Progenitor cell of endocrine pancreas (in vitro differentiated cells): ENCODE measurements at regions not wholly inside any gene's neighbourhood (a gene's known extent, or its start where the extent isn't known, plus 50 kb on each side); places are given as distances from the start of the nearest gene placed in this dataset.
A peak's percentile ranks its signal among the peaks of the same experiment; 100 is the strongest.

ENCODE experiments used
- DNase-seq: peaks from one replicate; pipeline ENCODE4 v3.0.0; 2021; ENCODE audit warnings: low spot score; ENCODE audit not compliant: unreplicated experiment
- H3K27ac Mint-ChIP-seq: 2 replicates; pipeline ENCODE4 v1.8.0; 2021; ENCODE audit warnings: mild to moderate bottlenecking, moderate library complexity, mixed read lengths
- H3K27me3 Mint-ChIP-seq: 2 replicates; pipeline ENCODE4 v1.8.0; 2021; ENCODE audit warnings: mixed read lengths
- H3K36me3 Mint-ChIP-seq: 2 replicates; pipeline ENCODE4 v1.8.0; 2022; ENCODE audit warnings: mixed read lengths; ENCODE audit not compliant: insufficient read depth
- H3K4me1 Mint-ChIP-seq: 2 replicates; pipeline ENCODE4 v1.8.0; 2021; ENCODE audit warnings: low read depth, mixed read lengths
- H3K4me3 Mint-ChIP-seq: 2 replicates; pipeline ENCODE4 v1.8.0; 2021; ENCODE audit warnings: low read depth, mild to moderate bottlenecking, moderate library complexity, mixed read lengths
- H3K9me3 Mint-ChIP-seq: 2 replicates; pipeline ENCODE4 v1.8.0; 2021; ENCODE audit warnings: low read depth, mixed read lengths
- CTCF ChIP-seq: fragments of 200-600 bp; sonication (generic); IDR thresholded peaks from one replicate; pipeline ENCODE4 v1.5.0; 2021; ENCODE audit warnings: antibody characterized with exemption, mild to moderate bottlenecking; ENCODE audit not compliant: unreplicated experiment

- H3K4me3 Mint-ChIP-seq: no peak overlapping the region
- H3K27me3 Mint-ChIP-seq: no peaks in the 10 kb centered on the region
- H3K27ac Mint-ChIP-seq: no peak overlapping the region
- no peaks in the 10 kb centered on the region for H3K36me3 Mint-ChIP-seq
- no peak for DNase-seq
- no peaks in the 10 kb centered on the region for H3K4me1 Mint-ChIP-seq
- no peak for TF ChIP-seq CTCF
- H3K9me3 Mint-ChIP-seq: peaks cover 4% of the 10 kb centered on the region
Measured at GRCh38 chr6:101268541-101268940, 125.0 kb upstream of the GRIK2 start.

DNA sequence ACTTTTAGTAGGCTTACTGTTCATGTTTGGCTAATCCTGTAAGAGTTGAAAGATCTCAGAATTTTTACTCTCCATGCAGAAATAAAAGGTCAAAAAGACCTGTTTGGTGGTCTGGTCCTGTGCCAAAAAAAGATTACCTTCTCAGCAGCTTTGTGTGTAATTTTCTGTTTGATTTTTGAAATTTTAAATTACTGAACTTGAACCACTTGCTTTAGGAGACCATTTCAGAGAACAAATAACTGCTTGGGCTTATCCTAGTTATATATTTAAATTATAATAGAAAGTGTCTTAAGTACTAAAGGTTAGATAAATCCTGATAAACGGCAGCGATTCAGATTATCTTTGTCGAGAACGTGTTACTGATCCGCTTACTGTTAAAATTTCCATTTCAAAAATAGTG, 118.3 kb upstream of the GRIK2 start:
- Mint-ChIP-seq H3K4me3 (no peak overlapping the region), H3K36me3 (no peaks in the 10 kb centered on the region), H3K27me3 (no peaks in the 10 kb centered on the region), H3K9me3 (no peaks in the 10 kb centered on the region), H3K4me1 (no peaks in the 10 kb centered on the region), H3K27ac (no peak overlapping the region)
- no peak for DNase-seq
- no peak for TF ChIP-seq CTCF

DNA sequence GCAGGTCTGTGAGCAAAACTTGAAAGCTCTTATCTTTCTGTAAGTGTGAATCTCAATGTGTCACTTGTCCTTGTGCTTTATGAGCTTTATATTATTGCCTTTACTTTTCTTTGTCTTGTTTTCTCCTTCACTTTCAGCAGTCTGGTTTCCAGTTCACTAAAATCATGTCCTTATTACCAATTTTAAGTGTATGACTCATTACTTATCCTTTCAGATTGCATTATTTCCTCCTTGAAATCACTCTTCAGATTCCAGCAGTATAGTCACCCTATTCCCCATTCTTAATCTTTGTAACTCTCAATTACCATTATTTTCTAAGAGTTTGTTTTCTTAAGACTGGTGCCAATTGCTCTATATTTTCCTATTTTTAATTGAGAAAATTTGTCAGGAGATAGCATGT, 117.4 kb upstream of the GRIK2 start:
- no peaks in the 10 kb centered on the region for H3K36me3 Mint-ChIP-seq
- no peak overlapping the region for H3K4me3 Mint-ChIP-seq
- H3K4me1 Mint-ChIP-seq: peaks cover 1% of the 10 kb centered on the region
- H3K9me3 Mint-ChIP-seq: no peaks in the 10 kb centered on the region
- no peaks in the 10 kb centered on the region for H3K27me3 Mint-ChIP-seq
- no peak for TF ChIP-seq CTCF
- no peak overlapping the region for H3K27ac Mint-ChIP-seq
- no peak for DNase-seq

GRCh38 chr6:101279410-101279809, 114.1 kb upstream of the GRIK2 start:
- no peak for TF ChIP-seq CTCF
- Mint-ChIP-seq H3K4me1 (peaks cover 5% of the 10 kb centered on the region), H3K36me3 (no peaks in the 10 kb centered on the region), H3K4me3 (no peak overlapping the region), H3K9me3 (no peaks in the 10 kb centered on the region), H3K27me3 (no peaks in the 10 kb centered on the region), H3K27ac (no peak overlapping the region)
- DNase-seq: no peak

- Mint-ChIP-seq H3K36me3 (no peaks in the 10 kb centered on the region), H3K27me3 (no peaks in the 10 kb centered on the region), H3K9me3 (no peaks in the 10 kb centered on the region), H3K4me3 (no peak overlapping the region), H3K4me1 (peaks cover 9% of the 10 kb centered on the region), H3K27ac (no peak overlapping the region)
- TF ChIP-seq CTCF: no peak
- no peak for DNase-seq
Measured at GRCh38 chr6:101281266-101281665, 112.2 kb upstream of the GRIK2 start.

DNA sequence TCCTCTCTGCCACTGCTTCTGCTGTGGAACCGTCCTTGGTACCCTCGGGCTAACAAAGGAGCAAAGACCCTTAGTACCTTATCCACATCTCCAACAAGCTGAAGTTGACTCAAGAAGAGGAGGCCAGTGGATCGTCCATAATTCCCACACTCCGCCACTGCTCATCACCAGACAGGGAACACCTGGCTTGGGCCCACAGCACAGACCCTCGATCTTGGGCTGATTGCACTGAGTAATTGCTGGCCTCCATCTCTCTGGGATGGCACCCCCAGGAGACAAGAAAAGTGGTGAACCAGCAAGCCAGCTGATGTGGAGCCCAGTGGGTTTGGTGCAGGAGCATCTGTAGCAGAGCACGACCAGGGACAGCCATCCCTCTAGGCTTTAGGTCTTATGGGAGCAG, 109.4 kb upstream of the GRIK2 start:
- TF ChIP-seq CTCF: no peak
- H3K36me3 Mint-ChIP-seq: no peaks in the 10 kb centered on the region
- peaks cover 18% of the 10 kb centered on the region for H3K4me1 Mint-ChIP-seq
- H3K27me3 Mint-ChIP-seq: no peaks in the 10 kb centered on the region
- no peak overlapping the region for H3K4me3 Mint-ChIP-seq
- H3K27ac Mint-ChIP-seq: peak overlapping the region; percentile 16
- no peaks in the 10 kb centered on the region for H3K9me3 Mint-ChIP-seq
- DNase-seq: no peak
